HepG2 (cell line): ENCODE measurements at regions not wholly inside any gene's neighbourhood (a gene's known extent, or its start where the extent isn't known, plus 50 kb on each side); places are given as distances from the start of the nearest gene placed in this dataset.

Source experiments
- ATAC-seq: fragments of 200-7000 bp; cut with Tn5 transposase; 3 replicates; pipeline ENCODE4 v1.9.1; 2020; ENCODE audit warnings: mild to moderate bottlenecking, moderate library complexity
- BruUV-seq: library from RNA; stranded (reverse); fragments of 400-500 nt; replicated peaks from 2 replicates; lab custom pipeline; 2021; lab: Mats Ljungman, UMichigan
- CTCF ChIA-PET: fragments of 300-600 bp; formaldehyde crosslinking; extraction: SDS; loops from one replicate; lab custom pipeline; 2021; ENCODE audit warnings: low total read pairs, inconsistent platforms, low intra/inter-chr PET ratio; lab: Yijun Ruan, JAX
- POLR2A ChIA-PET: fragments of 350-600 bp; sonication (Branson Sonifier 250); formaldehyde crosslinking; loops from one replicate; lab custom pipeline; 2020; ENCODE audit warnings: antibody characterized with exemption, inconsistent platforms; lab: Yijun Ruan, JAX
- DNase-seq: peaks from one replicate; pipeline ENCODE4 v3.0.0-alpha.2; 2015; ENCODE audit warnings: low spot score
- FAIRE-seq: peaks from 3 replicates; lab custom pipeline; 2011; peaks lifted over from hg19 to GRCh38; lab: Jason Lieb, UNC
- H2AFZ ChIP-seq: one replicate; pipeline ENCODE4 v1.6.1; 2011; ENCODE audit warnings: low read length, inconsistent platforms
- H3K27ac ChIP-seq: fragments of 300-600 bp; 3 replicates; pipeline ENCODE4 v1.8.0; 2011; ENCODE audit warnings: mixed run types, mild to moderate bottlenecking, mixed read lengths, low read length, inconsistent platforms; ENCODE audit not compliant: insufficient read depth; ENCODE audit errors: extremely low read length
- H3K27me3 ChIP-seq, 2 experiments: fragments of 200-600 bp in 1 of 2; 2 replicates in 1 of 2; 3 replicates in 1 of 2; pipeline versions ENCODE4 v1.6.0 to v1.8.0; 2011; ENCODE audit warnings: low read length in 2 of 2, mild to moderate bottlenecking in 2 of 2, moderate library complexity in 2 of 2, inconsistent platforms in 1 of 2; ENCODE audit not compliant: insufficient read depth in 2 of 2, control insufficient read depth in 1 of 2
- H3K36me3 ChIP-seq, 2 experiments: fragments of 200-600 bp in 1 of 2; replicated peaks in 1 of 2; 2 replicates in 1 of 2; 3 replicates in 1 of 2; pipeline versions ENCODE4 v1.5.1 to v1.8.0; 2011; ENCODE audit warnings: low read length in 2 of 2, inconsistent platforms in 1 of 2; ENCODE audit not compliant: insufficient read depth in 2 of 2, control insufficient read depth in 1 of 2
- H3K4me1 ChIP-seq: 2 replicates; pipeline ENCODE4 v1.5.1; 2012; ENCODE audit warnings: low read length, inconsistent platforms; ENCODE audit not compliant: insufficient read depth
- H3K4me2 ChIP-seq: 2 replicates; pipeline ENCODE4 v1.6.0; 2011; ENCODE audit warnings: low read depth, low read length, inconsistent platforms
- H3K4me3 ChIP-seq, 3 experiments: fragments of 200-600 bp in 1 of 3; sonication (generic), shearing (Covaris generic) in 1 of 3; replicated peaks in 1 of 3; 2 replicates each; pipeline ENCODE4 v1.5.1; 2011 to 2016; ENCODE audit warnings: low read length in 3 of 3, inconsistent platforms in 2 of 3, low read depth in 2 of 3, mild to moderate bottlenecking in 2 of 3, control low read depth in 1 of 3, mixed read lengths in 1 of 3; ENCODE audit not compliant: insufficient read depth in 1 of 3
- H3K79me2 ChIP-seq: one replicate; pipeline ENCODE4 v1.6.1; 2011; ENCODE audit warnings: low read length, inconsistent platforms; ENCODE audit not compliant: insufficient read depth
- H3K9ac ChIP-seq: 2 replicates; pipeline ENCODE4 v1.6.0; 2011; ENCODE audit warnings: mild to moderate bottlenecking, low read depth, low read length, inconsistent platforms; ENCODE audit not compliant: insufficient read depth
- H3K9me3 ChIP-seq: 2 replicates; pipeline ENCODE4 v1.5.1; 2012; ENCODE audit warnings: mild to moderate bottlenecking, low read length
- H4K20me1 ChIP-seq: 2 replicates; pipeline ENCODE4 v1.6.0; 2011; ENCODE audit warnings: inconsistent platforms, mild to moderate bottlenecking, low read length, moderate library complexity; ENCODE audit not compliant: insufficient read depth
- ZKSCAN1 ChIP-seq: fragments of 150-350 bp; IDR thresholded peaks from 2 replicates; pipeline ENCODE4 v1.6.1; 2014; ENCODE audit warnings: low read length
- ZNF510 ChIP-seq: sonication (generic); formaldehyde crosslinking; IDR thresholded peaks from 2 replicates; pipeline ENCODE4 v1.4.0; 2020; ENCODE audit warnings: low read depth, mild to moderate bottlenecking, missing genetic modification reagents
- ZNF512B ChIP-seq: sonication (generic); formaldehyde crosslinking; IDR thresholded peaks from 2 replicates; pipeline ENCODE4 v1.5.1; 2020; ENCODE audit warnings: missing genetic modification reagents, mild to moderate bottlenecking, borderline replicate concordance
- WGBS: methylation state at CpG from one replicate; pipeline ENCODE4 v1.1.6; 2017; ENCODE audit warnings: low lambda C conversion rate; 5-methylcytosine and 5-hydroxymethylcytosine counted together
- in situ Hi-C: cut with HindIII; loops from 2 replicates; pipeline ENCODE4 v1.10.0; 2017; ENCODE audit warnings: low pct_unique_long_range_greater_than_20kb; ENCODE audit not compliant: extremely low pct_ligation_motif_present
- intact Hi-C: fragments of 100-400 bp; cut with micrococcal nuclease; formaldehyde crosslinking; loops from one replicate; pipeline ENCODE4 v1.10.0; 2022; ENCODE audit not compliant: unreplicated experiment

GRCh38 chr10:2909921-2910320 lies 157.4 kb upstream of the PFKP start:
- intact Hi-C loops, result no loop called here
- Histone ChIP-seq H3K9ac (no peak overlapping the region), H4K20me1 (no peaks in the 10 kb centered on the region), H3K4me1 (no peaks in the 10 kb centered on the region), H2AFZ (no peak overlapping the region), H3K4me3 (no peak overlapping the region), H3K9me3 (no peaks in the 10 kb centered on the region), H3K27me3 (peaks cover 0 to 21% of the 10 kb centered on the region in 2 experiments; a peak in 2 of 5 replicates), H3K36me3 (no peaks in the 10 kb centered on the region), H3K79me2 (no peaks in the 10 kb centered on the region), H3K27ac (no peak overlapping the region), H3K4me2 (no peak overlapping the region)
- ChIA-PET CTCF (no interaction called here), POLR2A (no interaction called here)
- in situ Hi-C loops, result no loop called here
- no peak for TF ChIP-seq ZNF512B (CRISPR knock-in tag)
- no peak for DNase-seq
- BruUV-seq, result no TSS peak
- no peak for FAIRE-seq
- no peak for ATAC-seq
- 14% methylated on average over 5 of the region's 5 CpGs for WGBS

GRCh38 chr10:2908851-2909630 lies 158.3 kb upstream of the PFKP start:
- BruUV-seq, result no TSS peak

More at GRCh38 chr10:2908851-2909630, 158.3 kb upstream of the PFKP start:
- ChIA-PET POLR2A (no interaction called here), CTCF (no interaction called here)
- no peaks in the 10 kb centered on the region for H3K36me3 ChIP-seq
- WGBS, result 13% methylated on average over 19 of the region's 19 CpGs
- H4K20me1 ChIP-seq, result no peaks in the 10 kb centered on the region
- H2AFZ ChIP-seq, result no peak overlapping the region
- FAIRE-seq (no peak), ATAC-seq (no peak), DNase-seq (no peak)
- no peak overlapping the region for H3K4me3 ChIP-seq
- TF ChIP-seq ZKSCAN1 (no peak), ZNF510 (CRISPR knock-in tag) (no peak)
- intact Hi-C loops, result no loop called here
- no peaks in the 10 kb centered on the region for H3K9me3 ChIP-seq
- peaks cover 0 to 26% of the 10 kb centered on the region in 2 experiments; a peak in 2 of 5 replicates for H3K27me3 ChIP-seq
- H3K9ac ChIP-seq, result no peak overlapping the region
- in situ Hi-C loops, result no loop called here
- H3K4me1 ChIP-seq, result no peaks in the 10 kb centered on the region
- H3K4me2 ChIP-seq, result no peak overlapping the region
- H3K79me2 ChIP-seq, result no peaks in the 10 kb centered on the region
- H3K27ac ChIP-seq, result no peak overlapping the region
